ENCODE measurements at regions not wholly inside any gene's neighbourhood (a gene's known extent, or its start where the extent isn't known, plus 50 kb on each side); places are given as distances from the start of the nearest gene placed in this dataset.

GRCh38 chr12:31867292-31867691 lies 91.9 kb upstream of the RESF1 start:
- DNase-seq, result no peak

GRCh38 chr12:31866523-31866922 lies 92.7 kb upstream of the RESF1 start:
- no peak for DNase-seq

- DNase-seq, result no peak
Observed at GRCh38 chr12:31865023-31865422, 94.2 kb upstream of the RESF1 start.

- DNase-seq, result no peak
Observed at GRCh38 chr12:31861360-31861759, 97.9 kb upstream of the RESF1 start.

GRCh38 chr12:31860401-31860800 lies 98.8 kb upstream of the RESF1 start:
- DNase-seq, result no peak

GRCh38 chr12:31859232-31859977 lies 99.8 kb upstream of the RESF1 start:
- DNase-seq, result no peak

GRCh38 chr12:31855427-31855826 lies 103.8 kb upstream of the RESF1 start:
- no peak for DNase-seq

GRCh38 chr12:31853977-31854376 lies 105.2 kb upstream of the RESF1 start:
- no peak for DNase-seq

- peak; percentile 18 for DNase-seq
Observed at GRCh38 chr12:31853520-31853919, 105.7 kb upstream of the RESF1 start.

GRCh38 chr12:31850268-31850667 lies 108.9 kb upstream of the RESF1 start:
- no peak for DNase-seq

- no peak for DNase-seq
Observed at GRCh38 chr12:31849090-31849687, 110.0 kb upstream of the RESF1 start.

- DNase-seq, result no peak
Observed at GRCh38 chr12:31846405-31846804, 112.8 kb upstream of the RESF1 start.

GRCh38 chr12:31845613-31846322 lies 113.4 kb upstream of the RESF1 start:
- no peak for DNase-seq

- no peak for DNase-seq
Observed at GRCh38 chr12:31843398-31844095, 114.7 kb upstream of the AMN1 start.

GRCh38 chr12:31837913-31838312 lies 109.1 kb upstream of the AMN1 start:
- DNase-seq, result no peak

- no peak for DNase-seq
Observed at GRCh38 chr12:31835276-31835882, 106.6 kb upstream of the AMN1 start.

GRCh38 chr12:31834150-31834549 lies 105.3 kb upstream of the AMN1 start:
- no peak for DNase-seq

- peak; percentile 76 for DNase-seq
Observed at GRCh38 chr12:31832740-31833729, 104.2 kb upstream of the AMN1 start.

- DNase-seq, result no peak
Observed at GRCh38 chr12:31828071-31828470, 99.2 kb upstream of the AMN1 start.

GRCh38 chr12:31822761-31823160 lies 93.9 kb upstream of the AMN1 start:
- no peak for DNase-seq

GRCh38 chr12:31821484-31821883 lies 92.7 kb upstream of the AMN1 start:
- DNase-seq, result no peak

- no peak for DNase-seq
Observed at GRCh38 chr12:31820832-31821231, 92.0 kb upstream of the AMN1 start.
